ENCODE measurements at regions not wholly inside any gene's neighbourhood (a gene's known extent, or its start where the extent isn't known, plus 50 kb on each side); places are given as distances from the start of the nearest gene placed in this dataset.

DNA sequence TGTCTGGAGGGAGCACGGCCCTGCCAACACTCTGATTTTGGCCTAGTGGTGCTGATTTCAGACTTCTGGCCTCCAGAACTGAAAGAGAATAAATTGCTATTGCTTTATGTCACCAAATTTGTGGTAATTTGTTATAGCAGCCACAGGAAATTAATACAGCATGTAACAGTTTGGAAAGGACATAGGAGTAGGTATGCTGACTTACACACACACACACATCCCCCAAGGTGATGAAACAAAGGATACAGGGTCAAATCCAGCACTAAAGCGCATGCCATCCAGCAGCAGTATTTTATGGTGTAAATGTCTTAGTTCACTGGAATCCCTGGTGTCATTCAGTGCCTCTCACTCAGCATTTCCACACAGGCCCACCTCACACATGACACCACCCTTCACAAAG is 72.2 kb upstream of the MAN1A2 start:
- no peak for DNase-seq (ENCODE audit: low spot score)
- Histone ChIP-seq H3K27ac (ENCODE audit: low read depth in 1 of 2, low read length in 2 of 2) (no peak overlapping the region), H3K4me1 (ENCODE audit: control insufficient read depth in 4 of 4, insufficient read depth in 4 of 4, low read length in 3 of 4) (no peaks in the 10 kb centered on the region), H3K9ac (ENCODE audit: low read depth in 1 of 2, low read length in 2 of 2) (no peak overlapping the region), H3K27me3 (ENCODE audit: control insufficient read depth in 4 of 4, insufficient read depth in 4 of 4, low read length in 3 of 4) (peaks cover 0 to 3% (median 0%) of the 10 kb centered on the region in 4 donors), H3K4me3 (ENCODE audit: low read depth in 1 of 3, low read length in 3 of 3) (no peak overlapping the region), H3K9me3 (ENCODE audit: control insufficient read depth in 4 of 4, low read length in 3 of 4) (no peaks in the 10 kb centered on the region), H3K36me3 (ENCODE audit: control insufficient read depth in 4 of 4, insufficient read depth in 3 of 4, low read depth in 1 of 4, low read length in 3 of 4) (no peaks in the 10 kb centered on the region)
- no peak for TF ChIP-seq GABPA (IDR thresholded peaks at IDR 0.05 in 1 of 2, conservative IDR thresholded peaks at IDR 0.05 in 1 of 2)
- no peak for TF ChIP-seq YY1 (IDR thresholded peaks at IDR 0.05)
- no peak for TF ChIP-seq TAF1 (conservative IDR thresholded peaks at IDR 0.05)
- no peak for TF ChIP-seq JUND (IDR thresholded peaks at IDR 0.05)
- no peak for TF ChIP-seq NR2F2 (IDR thresholded peaks at IDR 0.05)
- TF ChIP-seq FOXA2 (IDR thresholded peaks at IDR 0.05): no peak
- TF ChIP-seq RAD21 (IDR thresholded peaks at IDR 0.05): no peak
- 93% methylated on average over 2 of the region's 2 CpGs for WGBS

DNA sequence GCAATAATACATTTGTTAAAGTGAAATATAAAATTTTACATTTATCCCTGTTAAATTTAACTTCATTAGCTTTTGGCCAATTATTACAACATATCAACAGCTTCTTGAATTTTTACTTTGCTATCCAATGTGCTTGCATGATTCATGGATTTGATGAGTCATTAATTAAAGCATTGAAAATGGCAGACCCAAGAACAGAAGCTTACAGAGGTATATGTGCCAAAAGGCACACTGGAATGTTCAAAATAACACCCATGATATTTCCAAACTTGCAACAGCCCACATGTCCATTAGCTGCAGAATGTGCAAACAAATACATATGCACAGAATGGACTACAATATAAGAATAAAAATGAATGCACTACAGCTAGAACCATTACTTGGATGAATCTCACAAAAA is 76.4 kb upstream of the MAN1A2 start:
- no peak for DNase-seq (ENCODE audit: low spot score)
- H3K27ac ChIP-seq (ENCODE audit: low read depth in 1 of 2, low read length in 2 of 2): no peak overlapping the region
- peaks cover 0 to 5% (median 0%) of the 10 kb centered on the region in 4 donors for H3K27me3 ChIP-seq (ENCODE audit: control insufficient read depth in 4 of 4, insufficient read depth in 4 of 4, low read length in 3 of 4)
- no peak overlapping the region for H3K4me3 ChIP-seq (ENCODE audit: low read depth in 1 of 3, low read length in 3 of 3)
- no peaks in the 10 kb centered on the region for H3K9me3 ChIP-seq (ENCODE audit: control insufficient read depth in 4 of 4, low read length in 3 of 4)
- no peaks in the 10 kb centered on the region for H3K36me3 ChIP-seq (ENCODE audit: control insufficient read depth in 4 of 4, insufficient read depth in 3 of 4, low read depth in 1 of 4, low read length in 3 of 4)
- TF ChIP-seq MAX (IDR thresholded peaks at IDR 0.05) (no peak), REST (IDR thresholded peaks at IDR 0.05) (no peak)
- H3K9ac ChIP-seq (ENCODE audit: low read depth in 1 of 2, low read length in 2 of 2): no peak overlapping the region
- H3K4me1 ChIP-seq (ENCODE audit: control insufficient read depth in 4 of 4, insufficient read depth in 4 of 4, low read length in 3 of 4): no peaks in the 10 kb centered on the region

- no peak overlapping the region for H3K9ac ChIP-seq (ENCODE audit: low read depth in 1 of 2, low read length in 2 of 2)
- 80% methylated on average over 3 of the region's 3 CpGs for WGBS
- H3K4me3 ChIP-seq (ENCODE audit: low read depth in 1 of 3, low read length in 3 of 3): no peak overlapping the region
- H3K36me3 ChIP-seq (ENCODE audit: control insufficient read depth in 4 of 4, insufficient read depth in 3 of 4, low read depth in 1 of 4, low read length in 3 of 4): no peaks in the 10 kb centered on the region
- no peak for DNase-seq (ENCODE audit: low spot score)
- TF ChIP-seq NR2F2 (IDR thresholded peaks at IDR 0.05): no peak
- no peak for TF ChIP-seq REST (IDR thresholded peaks at IDR 0.05)
- TF ChIP-seq TAF1 (conservative IDR thresholded peaks at IDR 0.05): no peak
- TF ChIP-seq HNF4G (IDR thresholded peaks at IDR 0.05): no peak
- TF ChIP-seq GABPA (IDR thresholded peaks at IDR 0.05 in 1 of 2, conservative IDR thresholded peaks at IDR 0.05 in 1 of 2): no peak
- TF ChIP-seq FOXA1 (IDR thresholded peaks at IDR 0.05): no peak
- no peak for TF ChIP-seq JUND (IDR thresholded peaks at IDR 0.05)
- no peak for TF ChIP-seq SP1 (IDR thresholded peaks at IDR 0.05)
- no peak for TF ChIP-seq RAD21 (IDR thresholded peaks at IDR 0.05)
- TF ChIP-seq, protein P1, sequence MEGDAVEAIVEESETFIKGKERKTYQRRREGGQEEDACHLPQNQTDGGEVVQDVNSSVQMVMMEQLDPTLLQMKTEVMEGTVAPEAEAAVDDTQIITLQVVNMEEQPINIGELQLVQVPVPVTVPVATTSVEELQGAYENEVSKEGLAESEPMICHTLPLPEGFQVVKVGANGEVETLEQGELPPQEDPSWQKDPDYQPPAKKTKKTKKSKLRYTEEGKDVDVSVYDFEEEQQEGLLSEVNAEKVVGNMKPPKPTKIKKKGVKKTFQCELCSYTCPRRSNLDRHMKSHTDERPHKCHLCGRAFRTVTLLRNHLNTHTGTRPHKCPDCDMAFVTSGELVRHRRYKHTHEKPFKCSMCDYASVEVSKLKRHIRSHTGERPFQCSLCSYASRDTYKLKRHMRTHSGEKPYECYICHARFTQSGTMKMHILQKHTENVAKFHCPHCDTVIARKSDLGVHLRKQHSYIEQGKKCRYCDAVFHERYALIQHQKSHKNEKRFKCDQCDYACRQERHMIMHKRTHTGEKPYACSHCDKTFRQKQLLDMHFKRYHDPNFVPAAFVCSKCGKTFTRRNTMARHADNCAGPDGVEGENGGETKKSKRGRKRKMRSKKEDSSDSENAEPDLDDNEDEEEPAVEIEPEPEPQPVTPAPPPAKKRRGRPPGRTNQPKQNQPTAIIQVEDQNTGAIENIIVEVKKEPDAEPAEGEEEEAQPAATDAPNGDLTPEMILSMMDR (IDR thresholded peaks at IDR 0.05; ENCODE audit: low read depth, low read length, missing input control): no peak
- no peak for TF ChIP-seq HNF4A (conservative IDR thresholded peaks at IDR 0.05)
- TF ChIP-seq, protein P2, sequence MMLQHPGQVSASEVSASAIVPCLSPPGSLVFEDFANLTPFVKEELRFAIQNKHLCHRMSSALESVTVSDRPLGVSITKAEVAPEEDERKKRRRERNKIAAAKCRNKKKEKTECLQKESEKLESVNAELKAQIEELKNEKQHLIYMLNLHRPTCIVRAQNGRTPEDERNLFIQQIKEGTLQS (IDR thresholded peaks at IDR 0.05): no peak
- no peak for TF ChIP-seq MAX (IDR thresholded peaks at IDR 0.05)
- H3K27ac ChIP-seq (ENCODE audit: low read depth in 1 of 2, low read length in 2 of 2): no peak overlapping the region
- no peaks in the 10 kb centered on the region for H3K4me1 ChIP-seq (ENCODE audit: control insufficient read depth in 4 of 4, insufficient read depth in 4 of 4, low read length in 3 of 4)
- H3K27me3 ChIP-seq (ENCODE audit: control insufficient read depth in 4 of 4, insufficient read depth in 4 of 4, low read length in 3 of 4): peaks cover 0 to 5% (median 0%) of the 10 kb centered on the region in 4 donors
- H3K9me3 ChIP-seq (ENCODE audit: control insufficient read depth in 4 of 4, low read length in 3 of 4): no peaks in the 10 kb centered on the region
Measured at GRCh38 chr1:117289316-117289870, 77.9 kb upstream of the MAN1A2 start.
